ENCODE measurements at regions not wholly inside any gene's neighbourhood (a gene's known extent, or its start where the extent isn't known, plus 50 kb on each side); places are given as distances from the start of the nearest gene placed in this dataset.
"Not testable (repeated sequence)": the region's sequence is repeated elsewhere in the genome, so short reads cannot be mapped to it uniquely, and the experiment has no call there.

- not testable (repeated sequence) for H3K9me3 ChIP-seq (ENCODE audit: control insufficient read depth in 4 of 4, low read length in 3 of 4); H3K4me1 ChIP-seq (ENCODE audit: control insufficient read depth in 4 of 4, insufficient read depth in 4 of 4, low read length in 3 of 4); H3K36me3 ChIP-seq (ENCODE audit: control insufficient read depth in 4 of 4, insufficient read depth in 3 of 4, low read depth in 1 of 4, low read length in 3 of 4); DNase-seq (ENCODE audit: low spot score); H3K4me3 ChIP-seq (ENCODE audit: low read depth in 1 of 3, low read length in 3 of 3); H3K9ac ChIP-seq (ENCODE audit: low read depth in 1 of 2, low read length in 2 of 2); H3K27ac ChIP-seq (ENCODE audit: low read depth in 1 of 2, low read length in 2 of 2); H3K27me3 ChIP-seq (ENCODE audit: control insufficient read depth in 4 of 4, insufficient read depth in 4 of 4, low read length in 3 of 4)
- WGBS, result 93% methylated on average over 8 of the region's 8 CpGs
Measured at GRCh38 chr1:81720256-81720655, 80.5 kb upstream of the ADGRL2 start.

GRCh38 chr1:81717230-81717629 lies 83.5 kb upstream of the ADGRL2 start:
- no peaks in the 10 kb centered on the region for H3K27me3 ChIP-seq (ENCODE audit: control insufficient read depth in 4 of 4, insufficient read depth in 4 of 4, low read length in 3 of 4)
- no peak overlapping the region for H3K4me3 ChIP-seq (ENCODE audit: low read depth in 1 of 3, low read length in 3 of 3)
- DNase-seq (ENCODE audit: low spot score), result no peak
- H3K36me3 ChIP-seq (ENCODE audit: control insufficient read depth in 4 of 4, insufficient read depth in 3 of 4, low read depth in 1 of 4, low read length in 3 of 4), result no peaks in the 10 kb centered on the region
- no peak overlapping the region for H3K27ac ChIP-seq (ENCODE audit: low read depth in 1 of 2, low read length in 2 of 2)
- H3K9ac ChIP-seq (ENCODE audit: low read depth in 1 of 2, low read length in 2 of 2), result no peak overlapping the region
- H3K9me3 ChIP-seq (ENCODE audit: control insufficient read depth in 4 of 4, low read length in 3 of 4), result no peaks in the 10 kb centered on the region
- WGBS, result 98% methylated on average over 1 of the region's 1 CpG
- H3K4me1 ChIP-seq (ENCODE audit: control insufficient read depth in 4 of 4, insufficient read depth in 4 of 4, low read length in 3 of 4), result no peaks in the 10 kb centered on the region
- no peak for TF ChIP-seq TAF1 (conservative IDR thresholded peaks at IDR 0.05)
- TF ChIP-seq EGR1 (IDR thresholded peaks at IDR 0.05; ENCODE audit: low read depth in 2 of 2), result no peak
- TF ChIP-seq FOXA1 (IDR thresholded peaks at IDR 0.05), result no peak
- no peak for TF ChIP-seq NR2F2 (IDR thresholded peaks at IDR 0.05)
- TF ChIP-seq, protein P1, sequence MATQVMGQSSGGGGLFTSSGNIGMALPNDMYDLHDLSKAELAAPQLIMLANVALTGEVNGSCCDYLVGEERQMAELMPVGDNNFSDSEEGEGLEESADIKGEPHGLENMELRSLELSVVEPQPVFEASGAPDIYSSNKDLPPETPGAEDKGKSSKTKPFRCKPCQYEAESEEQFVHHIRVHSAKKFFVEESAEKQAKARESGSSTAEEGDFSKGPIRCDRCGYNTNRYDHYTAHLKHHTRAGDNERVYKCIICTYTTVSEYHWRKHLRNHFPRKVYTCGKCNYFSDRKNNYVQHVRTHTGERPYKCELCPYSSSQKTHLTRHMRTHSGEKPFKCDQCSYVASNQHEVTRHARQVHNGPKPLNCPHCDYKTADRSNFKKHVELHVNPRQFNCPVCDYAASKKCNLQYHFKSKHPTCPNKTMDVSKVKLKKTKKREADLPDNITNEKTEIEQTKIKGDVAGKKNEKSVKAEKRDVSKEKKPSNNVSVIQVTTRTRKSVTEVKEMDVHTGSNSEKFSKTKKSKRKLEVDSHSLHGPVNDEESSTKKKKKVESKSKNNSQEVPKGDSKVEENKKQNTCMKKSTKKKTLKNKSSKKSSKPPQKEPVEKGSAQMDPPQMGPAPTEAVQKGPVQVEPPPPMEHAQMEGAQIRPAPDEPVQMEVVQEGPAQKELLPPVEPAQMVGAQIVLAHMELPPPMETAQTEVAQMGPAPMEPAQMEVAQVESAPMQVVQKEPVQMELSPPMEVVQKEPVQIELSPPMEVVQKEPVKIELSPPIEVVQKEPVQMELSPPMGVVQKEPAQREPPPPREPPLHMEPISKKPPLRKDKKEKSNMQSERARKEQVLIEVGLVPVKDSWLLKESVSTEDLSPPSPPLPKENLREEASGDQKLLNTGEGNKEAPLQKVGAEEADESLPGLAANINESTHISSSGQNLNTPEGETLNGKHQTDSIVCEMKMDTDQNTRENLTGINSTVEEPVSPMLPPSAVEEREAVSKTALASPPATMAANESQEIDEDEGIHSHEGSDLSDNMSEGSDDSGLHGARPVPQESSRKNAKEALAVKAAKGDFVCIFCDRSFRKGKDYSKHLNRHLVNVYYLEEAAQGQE (IDR thresholded peaks at IDR 0.05), result no peak
- no peak for TF ChIP-seq GABPA (IDR thresholded peaks at IDR 0.05 in 1 of 2, conservative IDR thresholded peaks at IDR 0.05 in 1 of 2)
- no peak for TF ChIP-seq ZBTB33 (IDR thresholded peaks at IDR 0.05)
- no peak for TF ChIP-seq HNF4G (IDR thresholded peaks at IDR 0.05)
- TF ChIP-seq, protein P2, sequence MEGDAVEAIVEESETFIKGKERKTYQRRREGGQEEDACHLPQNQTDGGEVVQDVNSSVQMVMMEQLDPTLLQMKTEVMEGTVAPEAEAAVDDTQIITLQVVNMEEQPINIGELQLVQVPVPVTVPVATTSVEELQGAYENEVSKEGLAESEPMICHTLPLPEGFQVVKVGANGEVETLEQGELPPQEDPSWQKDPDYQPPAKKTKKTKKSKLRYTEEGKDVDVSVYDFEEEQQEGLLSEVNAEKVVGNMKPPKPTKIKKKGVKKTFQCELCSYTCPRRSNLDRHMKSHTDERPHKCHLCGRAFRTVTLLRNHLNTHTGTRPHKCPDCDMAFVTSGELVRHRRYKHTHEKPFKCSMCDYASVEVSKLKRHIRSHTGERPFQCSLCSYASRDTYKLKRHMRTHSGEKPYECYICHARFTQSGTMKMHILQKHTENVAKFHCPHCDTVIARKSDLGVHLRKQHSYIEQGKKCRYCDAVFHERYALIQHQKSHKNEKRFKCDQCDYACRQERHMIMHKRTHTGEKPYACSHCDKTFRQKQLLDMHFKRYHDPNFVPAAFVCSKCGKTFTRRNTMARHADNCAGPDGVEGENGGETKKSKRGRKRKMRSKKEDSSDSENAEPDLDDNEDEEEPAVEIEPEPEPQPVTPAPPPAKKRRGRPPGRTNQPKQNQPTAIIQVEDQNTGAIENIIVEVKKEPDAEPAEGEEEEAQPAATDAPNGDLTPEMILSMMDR (IDR thresholded peaks at IDR 0.05; ENCODE audit: low read depth, low read length, missing input control), result no peak
- TF ChIP-seq SP1 (IDR thresholded peaks at IDR 0.05), result no peak
- no peak for TF ChIP-seq FOXA2 (IDR thresholded peaks at IDR 0.05)
- no peak for TF ChIP-seq RAD21 (IDR thresholded peaks at IDR 0.05)
- TF ChIP-seq YY1 (IDR thresholded peaks at IDR 0.05), result no peak
- TF ChIP-seq JUND (IDR thresholded peaks at IDR 0.05), result no peak
- no peak for TF ChIP-seq HNF4A (conservative IDR thresholded peaks at IDR 0.05)
- TF ChIP-seq MAX (IDR thresholded peaks at IDR 0.05), result no peak

All from liver (tissue), 8 donors.